Prostate gland (tissue), 2 donors: ENCODE measurements at regions not wholly inside any gene's neighbourhood (a gene's known extent, or its start where the extent isn't known, plus 50 kb on each side); places are given as distances from the start of the nearest gene placed in this dataset.

Experiments
- POLR2A ChIP-seq: fragments of 450-650 bp; IDR thresholded peaks from one replicate; pipeline ENCODE4 v1.6.1; 2016; ENCODE audit warnings: antibody characterized with exemption, mild to moderate bottlenecking
- POLR2AphosphoS5 ChIP-seq: sonication (generic); formaldehyde crosslinking; IDR thresholded peaks from one replicate; pipeline ENCODE4 v1.6.1; 2017; ENCODE audit warnings: antibody characterized with exemption
- TF ChIP-seq, protein P1 (sequence below), 4 experiments: fragments of 200-600 bp in 2 of 4; fragments of 450-650 bp in 2 of 4; sonication (generic) in 2 of 4; IDR thresholded peaks; 1 replicate in 3 of 4; 2 replicates in 1 of 4; pipeline ENCODE4 v1.5.1; 2016 to 2019; ENCODE audit warnings: antibody characterized with exemption in 4 of 4, mild to moderate bottlenecking in 2 of 4, moderate library complexity in 2 of 4

DNA sequence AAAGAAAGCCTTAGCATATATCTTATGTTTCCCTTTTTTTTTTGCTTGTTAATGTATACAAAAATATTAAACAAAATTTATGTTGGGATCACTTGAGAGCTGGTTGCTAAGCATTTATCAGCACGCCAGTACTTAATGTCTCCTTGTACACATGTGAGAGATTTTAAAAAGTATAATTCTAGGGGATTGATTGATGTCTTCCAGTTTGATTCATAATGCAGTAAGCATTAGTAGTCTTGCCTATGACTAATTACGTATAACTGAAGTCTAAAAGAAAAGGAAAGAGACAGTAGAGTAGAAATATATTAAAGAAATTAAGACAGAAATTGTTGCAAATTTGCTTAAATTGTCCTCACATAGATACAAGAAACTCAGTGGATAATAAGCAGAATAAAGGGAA, 1630.4 kb upstream of the B3GALT2 start:
- TF ChIP-seq POLR2A = no peak
- TF ChIP-seq, protein P1, sequence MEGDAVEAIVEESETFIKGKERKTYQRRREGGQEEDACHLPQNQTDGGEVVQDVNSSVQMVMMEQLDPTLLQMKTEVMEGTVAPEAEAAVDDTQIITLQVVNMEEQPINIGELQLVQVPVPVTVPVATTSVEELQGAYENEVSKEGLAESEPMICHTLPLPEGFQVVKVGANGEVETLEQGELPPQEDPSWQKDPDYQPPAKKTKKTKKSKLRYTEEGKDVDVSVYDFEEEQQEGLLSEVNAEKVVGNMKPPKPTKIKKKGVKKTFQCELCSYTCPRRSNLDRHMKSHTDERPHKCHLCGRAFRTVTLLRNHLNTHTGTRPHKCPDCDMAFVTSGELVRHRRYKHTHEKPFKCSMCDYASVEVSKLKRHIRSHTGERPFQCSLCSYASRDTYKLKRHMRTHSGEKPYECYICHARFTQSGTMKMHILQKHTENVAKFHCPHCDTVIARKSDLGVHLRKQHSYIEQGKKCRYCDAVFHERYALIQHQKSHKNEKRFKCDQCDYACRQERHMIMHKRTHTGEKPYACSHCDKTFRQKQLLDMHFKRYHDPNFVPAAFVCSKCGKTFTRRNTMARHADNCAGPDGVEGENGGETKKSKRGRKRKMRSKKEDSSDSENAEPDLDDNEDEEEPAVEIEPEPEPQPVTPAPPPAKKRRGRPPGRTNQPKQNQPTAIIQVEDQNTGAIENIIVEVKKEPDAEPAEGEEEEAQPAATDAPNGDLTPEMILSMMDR (IDR thresholded peaks at IDR 0.05) = no peak
- TF ChIP-seq POLR2AphosphoS5 = no peak
